PC-3 (cell line): ENCODE measurements at regions not wholly inside any gene's neighbourhood (a gene's known extent, or its start where the extent isn't known, plus 50 kb on each side); places are given as distances from the start of the nearest gene placed in this dataset.

Source experiments
- EZH2 ChIP-seq: fragments of 300-600 bp; sonication (generic); IDR thresholded peaks from one replicate; pipeline ENCODE4 v1.6.1; 2017; ENCODE audit warnings: antibody characterized with exemption, mild to moderate bottlenecking, low read length; ENCODE audit not compliant: unreplicated experiment
- TF ChIP-seq, protein P1 (sequence below): fragments of 300-600 bp; sonication (generic); conservative IDR thresholded peaks from 2 replicates; pipeline ENCODE4 v1.5.1; 2017; ENCODE audit warnings: antibody characterized with exemption, low read depth, mild to moderate bottlenecking, low read length

GRCh38 chr4:71184195-71184781 lies 154.5 kb upstream of the SLC4A4 start:
- TF ChIP-seq, protein P1, sequence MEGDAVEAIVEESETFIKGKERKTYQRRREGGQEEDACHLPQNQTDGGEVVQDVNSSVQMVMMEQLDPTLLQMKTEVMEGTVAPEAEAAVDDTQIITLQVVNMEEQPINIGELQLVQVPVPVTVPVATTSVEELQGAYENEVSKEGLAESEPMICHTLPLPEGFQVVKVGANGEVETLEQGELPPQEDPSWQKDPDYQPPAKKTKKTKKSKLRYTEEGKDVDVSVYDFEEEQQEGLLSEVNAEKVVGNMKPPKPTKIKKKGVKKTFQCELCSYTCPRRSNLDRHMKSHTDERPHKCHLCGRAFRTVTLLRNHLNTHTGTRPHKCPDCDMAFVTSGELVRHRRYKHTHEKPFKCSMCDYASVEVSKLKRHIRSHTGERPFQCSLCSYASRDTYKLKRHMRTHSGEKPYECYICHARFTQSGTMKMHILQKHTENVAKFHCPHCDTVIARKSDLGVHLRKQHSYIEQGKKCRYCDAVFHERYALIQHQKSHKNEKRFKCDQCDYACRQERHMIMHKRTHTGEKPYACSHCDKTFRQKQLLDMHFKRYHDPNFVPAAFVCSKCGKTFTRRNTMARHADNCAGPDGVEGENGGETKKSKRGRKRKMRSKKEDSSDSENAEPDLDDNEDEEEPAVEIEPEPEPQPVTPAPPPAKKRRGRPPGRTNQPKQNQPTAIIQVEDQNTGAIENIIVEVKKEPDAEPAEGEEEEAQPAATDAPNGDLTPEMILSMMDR, result peak; percentile 95
- TF ChIP-seq EZH2, result no peak
